ENCODE measurements at regions not wholly inside any gene's neighbourhood (a gene's known extent, or its start where the extent isn't known, plus 50 kb on each side); places are given as distances from the start of the nearest gene placed in this dataset.

GRCh38 chrX:115486510-115486909, 74.5 kb upstream of the PLS3 start:
- Histone ChIP-seq H3K9me3 (replicated peaks; ENCODE audit: control insufficient read depth, low read depth, low read length) (peaks cover 2% of the 10 kb centered on the region), H3K27me3 (ENCODE audit: control insufficient read depth, insufficient read depth, low read length) (peaks cover 6% of the 10 kb centered on the region), H3K4me3 (ENCODE audit: low read length) (no peak overlapping the region), H3K27ac (ENCODE audit: low read length) (no peak overlapping the region), H3K4me1 (ENCODE audit: control insufficient read depth, insufficient read depth, low read length) (no peaks in the 10 kb centered on the region), H3K36me3 (ENCODE audit: control insufficient read depth, insufficient read depth, low read length) (no peaks in the 10 kb centered on the region)
- no CpG with 5 or more reads among the region's 3 CpGs for WGBS (ENCODE audit: insufficient coverage)
- DNase-seq: no peak

GRCh38 chrX:115487608-115488007, 73.4 kb upstream of the PLS3 start:
- Histone ChIP-seq H3K36me3 (ENCODE audit: control insufficient read depth, insufficient read depth, low read length) (no peaks in the 10 kb centered on the region), H3K4me3 (ENCODE audit: low read length) (no peak overlapping the region), H3K27me3 (ENCODE audit: control insufficient read depth, insufficient read depth, low read length) (peaks cover 6% of the 10 kb centered on the region), H3K27ac (ENCODE audit: low read length) (no peak overlapping the region), H3K9me3 (replicated peaks; ENCODE audit: control insufficient read depth, low read depth, low read length) (peaks cover 2% of the 10 kb centered on the region), H3K4me1 (ENCODE audit: control insufficient read depth, insufficient read depth, low read length) (no peaks in the 10 kb centered on the region)
- no peak for DNase-seq

GRCh38 chrX:115490814-115491213, 70.2 kb upstream of the PLS3 start:
- DNase-seq: no peak
- Histone ChIP-seq H3K4me3 (ENCODE audit: low read length) (no peak overlapping the region), H3K27ac (ENCODE audit: low read length) (no peak overlapping the region), H3K9me3 (replicated peaks; ENCODE audit: control insufficient read depth, low read depth, low read length) (peaks cover 2% of the 10 kb centered on the region), H3K27me3 (ENCODE audit: control insufficient read depth, insufficient read depth, low read length) (peaks cover 8% of the 10 kb centered on the region), H3K36me3 (ENCODE audit: control insufficient read depth, insufficient read depth, low read length) (no peaks in the 10 kb centered on the region), H3K4me1 (ENCODE audit: control insufficient read depth, insufficient read depth, low read length) (no peaks in the 10 kb centered on the region)
- WGBS (ENCODE audit: insufficient coverage): no CpG with 5 or more reads among the region's 1 CpG

GRCh38 chrX:115491766-115492165, 69.2 kb upstream of the PLS3 start:
- no peak overlapping the region for H3K4me3 ChIP-seq (ENCODE audit: low read length)
- peaks cover 11% of the 10 kb centered on the region for H3K27me3 ChIP-seq (ENCODE audit: control insufficient read depth, insufficient read depth, low read length)
- H3K9me3 ChIP-seq (replicated peaks; ENCODE audit: control insufficient read depth, low read depth, low read length): no peaks in the 10 kb centered on the region
- peak; percentile 46 for DNase-seq
- no peaks in the 10 kb centered on the region for H3K4me1 ChIP-seq (ENCODE audit: control insufficient read depth, insufficient read depth, low read length)
- no peak overlapping the region for H3K27ac ChIP-seq (ENCODE audit: low read length)
- no peaks in the 10 kb centered on the region for H3K36me3 ChIP-seq (ENCODE audit: control insufficient read depth, insufficient read depth, low read length)

- Histone ChIP-seq H3K4me3 (ENCODE audit: low read length) (no peak overlapping the region), H3K4me1 (ENCODE audit: control insufficient read depth, insufficient read depth, low read length) (no peaks in the 10 kb centered on the region), H3K9me3 (replicated peaks; ENCODE audit: control insufficient read depth, low read depth, low read length) (no peaks in the 10 kb centered on the region), H3K27me3 (ENCODE audit: control insufficient read depth, insufficient read depth, low read length) (peaks cover 8% of the 10 kb centered on the region), H3K36me3 (ENCODE audit: control insufficient read depth, insufficient read depth, low read length) (no peaks in the 10 kb centered on the region), H3K27ac (ENCODE audit: low read length) (no peak overlapping the region)
- 83% methylated on average over 1 of the region's 1 CpG for WGBS (ENCODE audit: insufficient coverage)
- no peak for DNase-seq
Observed at GRCh38 chrX:115493015-115493414, 68.0 kb upstream of the PLS3 start.

- Histone ChIP-seq H3K36me3 (ENCODE audit: control insufficient read depth, insufficient read depth, low read length) (no peaks in the 10 kb centered on the region), H3K27ac (ENCODE audit: low read length) (peak overlapping the region; percentile 1), H3K9me3 (replicated peaks; ENCODE audit: control insufficient read depth, low read depth, low read length) (no peaks in the 10 kb centered on the region), H3K27me3 (ENCODE audit: control insufficient read depth, insufficient read depth, low read length) (peaks cover 8% of the 10 kb centered on the region), H3K4me1 (ENCODE audit: control insufficient read depth, insufficient read depth, low read length) (no peaks in the 10 kb centered on the region), H3K4me3 (ENCODE audit: low read length) (no peak overlapping the region)
- 43% methylated on average over 1 of the region's 3 CpGs for WGBS (ENCODE audit: insufficient coverage)
- peak; percentile 87 for DNase-seq
Observed at GRCh38 chrX:115494161-115494560, 66.8 kb upstream of the PLS3 start.

- peak overlapping the region; percentile 8 for H3K27ac ChIP-seq (ENCODE audit: low read length)
- peak; percentile 37 for DNase-seq
Observed at GRCh38 chrX:115499112-115499805, 61.7 kb upstream of the PLS3 start.

GRCh38 chrX:115503099-115503498, 57.9 kb upstream of the PLS3 start:
- Histone ChIP-seq H3K4me1 (ENCODE audit: control insufficient read depth, insufficient read depth, low read length) (no peaks in the 10 kb centered on the region), H3K27ac (ENCODE audit: low read length) (no peak overlapping the region), H3K9me3 (replicated peaks; ENCODE audit: control insufficient read depth, low read depth, low read length) (no peaks in the 10 kb centered on the region), H3K27me3 (ENCODE audit: control insufficient read depth, insufficient read depth, low read length) (peaks cover 17% of the 10 kb centered on the region), H3K4me3 (ENCODE audit: low read length) (no peak overlapping the region), H3K36me3 (ENCODE audit: control insufficient read depth, insufficient read depth, low read length) (no peaks in the 10 kb centered on the region)
- no peak for DNase-seq
- 80% methylated on average over 1 of the region's 3 CpGs for WGBS (ENCODE audit: insufficient coverage)

More at GRCh38 chrX:115499112-115499805, 61.7 kb upstream of the PLS3 start:
- Histone ChIP-seq H3K27me3 (ENCODE audit: control insufficient read depth, insufficient read depth, low read length) (peaks cover 19% of the 10 kb centered on the region), H3K4me1 (ENCODE audit: control insufficient read depth, insufficient read depth, low read length) (no peaks in the 10 kb centered on the region), H3K4me3 (ENCODE audit: low read length) (no peak overlapping the region), H3K36me3 (ENCODE audit: control insufficient read depth, insufficient read depth, low read length) (no peaks in the 10 kb centered on the region), H3K9me3 (replicated peaks; ENCODE audit: control insufficient read depth, low read depth, low read length) (no peaks in the 10 kb centered on the region)
- WGBS (ENCODE audit: insufficient coverage): 25% methylated on average over 2 of the region's 3 CpGs

- no peaks in the 10 kb centered on the region for H3K36me3 ChIP-seq (ENCODE audit: control insufficient read depth, insufficient read depth, low read length)
- peaks cover 23% of the 10 kb centered on the region for H3K27me3 ChIP-seq (ENCODE audit: control insufficient read depth, insufficient read depth, low read length)
- no peaks in the 10 kb centered on the region for H3K9me3 ChIP-seq (replicated peaks; ENCODE audit: control insufficient read depth, low read depth, low read length)
- no peak overlapping the region for H3K27ac ChIP-seq (ENCODE audit: low read length)
- 70% methylated on average over 2 of the region's 3 CpGs for WGBS (ENCODE audit: insufficient coverage)
- DNase-seq: no peak
- H3K4me1 ChIP-seq (ENCODE audit: control insufficient read depth, insufficient read depth, low read length): no peaks in the 10 kb centered on the region
- no peak overlapping the region for H3K4me3 ChIP-seq (ENCODE audit: low read length)
Observed at GRCh38 chrX:115504167-115504566, 56.8 kb upstream of the PLS3 start.
